Neural cell (in vitro differentiated cells): ENCODE measurements at regions not wholly inside any gene's neighbourhood (a gene's known extent, or its start where the extent isn't known, plus 50 kb on each side); places are given as distances from the start of the nearest gene placed in this dataset.

Experiments
- H2AFZ ChIP-seq: fragments of 200-600, 300-800 bp; sonication (generic), shearing (Covaris generic); 2 replicates; pipeline ENCODE4 v1.6.0; 2014; ENCODE audit warnings: low read depth, mild to moderate bottlenecking, antibody characterized with exemption, low read length, moderate library complexity
- H3F3A ChIP-seq: fragments of 200-600 bp; shearing (Covaris generic); 2 replicates; pipeline ENCODE4 v1.6.1; 2016; ENCODE audit warnings: mild to moderate bottlenecking, moderate library complexity, mixed read lengths, antibody characterized with exemption, low read length; ENCODE audit not compliant: insufficient read depth, poor library complexity, severe bottlenecking
- H3K27ac ChIP-seq: fragments of 200-600, 300-800 bp; sonication (generic), shearing (Covaris generic); 2 replicates; pipeline ENCODE4 v1.5.1; 2014; ENCODE audit warnings: mild to moderate bottlenecking, low read length, moderate library complexity
- H3K27me3 ChIP-seq: fragments of 300-800, 200-600 bp; sonication (generic), shearing (Covaris generic); 2 replicates; pipeline ENCODE4 v1.6.0; 2014; ENCODE audit warnings: mild to moderate bottlenecking, low read depth, low read length, moderate library complexity; ENCODE audit not compliant: insufficient read depth
- H3K36me3 ChIP-seq: fragments of 300-800, 200-600 bp; sonication (generic), shearing (Covaris generic); 2 replicates; pipeline ENCODE4 v1.5.1; 2014; ENCODE audit warnings: mild to moderate bottlenecking, antibody characterized with exemption, low read length, moderate library complexity; ENCODE audit not compliant: insufficient read depth
- H3K4me2 ChIP-seq: fragments of 300-800, 200-600 bp; sonication (generic), shearing (Covaris generic); 2 replicates; pipeline ENCODE4 v1.6.0; 2014; ENCODE audit warnings: mild to moderate bottlenecking, low read length
- H3K4me3 ChIP-seq: fragments of 300-800, 200-600 bp; sonication (generic), shearing (Covaris generic); 2 replicates; pipeline ENCODE4 v1.5.1; 2014; ENCODE audit warnings: mild to moderate bottlenecking, low read length, moderate library complexity
- H3K79me2 ChIP-seq: fragments of 200-600 bp; shearing (Covaris generic); replicated peaks from 2 replicates; pipeline ENCODE4 v1.6.0; 2014; ENCODE audit warnings: mild to moderate bottlenecking, low read length, moderate library complexity; ENCODE audit not compliant: insufficient read depth
- H3K9ac ChIP-seq: fragments of 300-800, 200-600 bp; sonication (generic), shearing (Covaris generic); 2 replicates; pipeline ENCODE4 v1.6.1; 2016; ENCODE audit warnings: mild to moderate bottlenecking, low read length, mixed read lengths
- H3K9me2 ChIP-seq: fragments of 200-600 bp; shearing (Covaris generic); 2 replicates; pipeline ENCODE4 v1.6.1; 2016; ENCODE audit warnings: mild to moderate bottlenecking, low read length, mixed read lengths; ENCODE audit not compliant: insufficient read depth
- H3K9me3 ChIP-seq: fragments of 200-600, 300-800 bp; sonication (generic), shearing (Covaris generic); 2 replicates; pipeline ENCODE4 v1.6.1; 2016; ENCODE audit warnings: mild to moderate bottlenecking, mixed run types, low read length, moderate library complexity, mixed read lengths
- H4K20me1 ChIP-seq: fragments of 200-600 bp; shearing (Covaris generic); 2 replicates; pipeline ENCODE4 v1.6.1; 2016; ENCODE audit warnings: mild to moderate bottlenecking, mixed run types; ENCODE audit not compliant: insufficient read depth
- EP300 ChIP-seq: fragments of 450-650 bp; conservative IDR thresholded peaks from 2 replicates; pipeline ENCODE4 v1.6.1; 2014; ENCODE audit warnings: antibody characterized with exemption, mild to moderate bottlenecking, moderate library complexity; ENCODE audit not compliant: poor library complexity, severe bottlenecking
- EZH2 ChIP-seq: fragments of 200-600, 300-800 bp; shearing (Covaris generic), sonication (generic); IDR thresholded peaks from 2 replicates; pipeline ENCODE4 v1.6.1; 2014; ENCODE audit warnings: antibody characterized with exemption, low read length, borderline replicate concordance, mild to moderate bottlenecking; ENCODE audit not compliant: insufficient read depth, poor library complexity, severe bottlenecking
- POLR2AphosphoS5 ChIP-seq: IDR thresholded peaks from 2 replicates; pipeline ENCODE4 v1.6.1; 2012
- RAD21 ChIP-seq: fragments of 450-650 bp; conservative IDR thresholded peaks from 2 replicates; pipeline ENCODE4 v1.6.1; 2014; ENCODE audit warnings: antibody characterized with exemption, mild to moderate bottlenecking, moderate library complexity
- SMC3 ChIP-seq: fragments of 450-650 bp; conservative IDR thresholded peaks from 2 replicates; pipeline ENCODE4 v1.6.1; 2014; ENCODE audit warnings: antibody characterized with exemption, mild to moderate bottlenecking, moderate library complexity; ENCODE audit not compliant: poor library complexity
- TAF1 ChIP-seq: IDR thresholded peaks from 2 replicates; pipeline ENCODE4 v1.6.1; 2012; ENCODE audit warnings: low read depth
- TF ChIP-seq, protein P1 (sequence below): IDR thresholded peaks from 2 replicates; pipeline ENCODE4 v1.6.1; 2012; ENCODE audit warnings: borderline replicate concordance
- TF ChIP-seq, protein P2 (sequence below): fragments of 450-650 bp; IDR thresholded peaks from 2 replicates; pipeline ENCODE4 v1.5.1; 2014; ENCODE audit warnings: antibody characterized with exemption, mild to moderate bottlenecking, moderate library complexity; ENCODE audit not compliant: poor library complexity, severe bottlenecking

DNA sequence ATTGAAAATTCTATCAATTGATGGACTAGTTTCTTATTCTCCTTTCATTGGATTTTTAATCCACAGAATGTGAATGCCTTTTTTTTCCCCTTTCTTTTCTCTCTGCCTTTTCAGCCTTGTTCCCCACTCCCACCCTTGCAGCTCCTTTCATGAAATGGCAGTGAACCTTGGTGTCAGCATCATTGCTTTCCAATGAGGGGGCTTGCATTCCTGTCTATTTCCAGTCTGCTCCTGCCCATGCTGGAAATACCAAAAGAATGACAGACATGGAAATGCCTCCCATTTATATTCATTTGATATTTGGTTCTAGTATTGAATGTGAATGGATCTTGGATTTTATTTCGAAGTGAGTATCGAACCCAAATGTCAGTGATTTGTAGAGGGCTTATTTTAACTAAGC, 162.7 kb upstream of the SGCD start:
- Histone ChIP-seq H2AFZ (no peak overlapping the region), H3K9ac (no peak overlapping the region), H3K9me3 (no peaks in the 10 kb centered on the region), H3K36me3 (no peaks in the 10 kb centered on the region), H4K20me1 (no peaks in the 10 kb centered on the region), H3K9me2 (no peaks in the 10 kb centered on the region), H3F3A (no peaks in the 10 kb centered on the region), H3K4me3 (no peak overlapping the region), H3K79me2 (no peaks in the 10 kb centered on the region), H3K27me3 (no peaks in the 10 kb centered on the region), H3K27ac (no peak overlapping the region), H3K4me2 (no peak overlapping the region)
- TF ChIP-seq, protein P1, sequence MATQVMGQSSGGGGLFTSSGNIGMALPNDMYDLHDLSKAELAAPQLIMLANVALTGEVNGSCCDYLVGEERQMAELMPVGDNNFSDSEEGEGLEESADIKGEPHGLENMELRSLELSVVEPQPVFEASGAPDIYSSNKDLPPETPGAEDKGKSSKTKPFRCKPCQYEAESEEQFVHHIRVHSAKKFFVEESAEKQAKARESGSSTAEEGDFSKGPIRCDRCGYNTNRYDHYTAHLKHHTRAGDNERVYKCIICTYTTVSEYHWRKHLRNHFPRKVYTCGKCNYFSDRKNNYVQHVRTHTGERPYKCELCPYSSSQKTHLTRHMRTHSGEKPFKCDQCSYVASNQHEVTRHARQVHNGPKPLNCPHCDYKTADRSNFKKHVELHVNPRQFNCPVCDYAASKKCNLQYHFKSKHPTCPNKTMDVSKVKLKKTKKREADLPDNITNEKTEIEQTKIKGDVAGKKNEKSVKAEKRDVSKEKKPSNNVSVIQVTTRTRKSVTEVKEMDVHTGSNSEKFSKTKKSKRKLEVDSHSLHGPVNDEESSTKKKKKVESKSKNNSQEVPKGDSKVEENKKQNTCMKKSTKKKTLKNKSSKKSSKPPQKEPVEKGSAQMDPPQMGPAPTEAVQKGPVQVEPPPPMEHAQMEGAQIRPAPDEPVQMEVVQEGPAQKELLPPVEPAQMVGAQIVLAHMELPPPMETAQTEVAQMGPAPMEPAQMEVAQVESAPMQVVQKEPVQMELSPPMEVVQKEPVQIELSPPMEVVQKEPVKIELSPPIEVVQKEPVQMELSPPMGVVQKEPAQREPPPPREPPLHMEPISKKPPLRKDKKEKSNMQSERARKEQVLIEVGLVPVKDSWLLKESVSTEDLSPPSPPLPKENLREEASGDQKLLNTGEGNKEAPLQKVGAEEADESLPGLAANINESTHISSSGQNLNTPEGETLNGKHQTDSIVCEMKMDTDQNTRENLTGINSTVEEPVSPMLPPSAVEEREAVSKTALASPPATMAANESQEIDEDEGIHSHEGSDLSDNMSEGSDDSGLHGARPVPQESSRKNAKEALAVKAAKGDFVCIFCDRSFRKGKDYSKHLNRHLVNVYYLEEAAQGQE, result no peak
- no peak for TF ChIP-seq RAD21

DNA sequence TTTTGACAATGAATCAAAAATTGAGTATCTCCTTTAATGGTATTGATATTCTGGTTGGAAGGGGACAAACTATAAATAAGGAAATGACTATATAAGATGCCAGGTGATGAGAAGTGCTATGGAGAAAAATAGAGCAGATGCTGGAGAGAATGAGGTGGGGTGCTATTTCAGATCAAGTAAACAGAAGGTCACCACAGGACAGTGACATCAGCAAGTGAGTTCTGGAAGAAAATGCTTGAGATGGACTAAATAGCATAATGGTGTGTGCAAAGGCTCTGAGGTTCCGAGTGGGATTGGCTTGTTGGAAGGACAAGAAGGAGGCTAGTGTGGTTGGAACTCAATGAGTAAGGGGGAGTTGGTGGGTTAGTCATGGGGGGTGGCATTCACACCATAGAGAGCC, 157.5 kb upstream of the SGCD start:
- no peak overlapping the region for H3K4me2 ChIP-seq
- H3K27me3 ChIP-seq, result no peaks in the 10 kb centered on the region
- H3K9me3 ChIP-seq, result no peaks in the 10 kb centered on the region
- TF ChIP-seq POLR2AphosphoS5 (no peak), RAD21 (no peak), SMC3 (no peak), EZH2 (no peak), EP300 (no peak), TAF1 (no peak)
- TF ChIP-seq, protein P2, sequence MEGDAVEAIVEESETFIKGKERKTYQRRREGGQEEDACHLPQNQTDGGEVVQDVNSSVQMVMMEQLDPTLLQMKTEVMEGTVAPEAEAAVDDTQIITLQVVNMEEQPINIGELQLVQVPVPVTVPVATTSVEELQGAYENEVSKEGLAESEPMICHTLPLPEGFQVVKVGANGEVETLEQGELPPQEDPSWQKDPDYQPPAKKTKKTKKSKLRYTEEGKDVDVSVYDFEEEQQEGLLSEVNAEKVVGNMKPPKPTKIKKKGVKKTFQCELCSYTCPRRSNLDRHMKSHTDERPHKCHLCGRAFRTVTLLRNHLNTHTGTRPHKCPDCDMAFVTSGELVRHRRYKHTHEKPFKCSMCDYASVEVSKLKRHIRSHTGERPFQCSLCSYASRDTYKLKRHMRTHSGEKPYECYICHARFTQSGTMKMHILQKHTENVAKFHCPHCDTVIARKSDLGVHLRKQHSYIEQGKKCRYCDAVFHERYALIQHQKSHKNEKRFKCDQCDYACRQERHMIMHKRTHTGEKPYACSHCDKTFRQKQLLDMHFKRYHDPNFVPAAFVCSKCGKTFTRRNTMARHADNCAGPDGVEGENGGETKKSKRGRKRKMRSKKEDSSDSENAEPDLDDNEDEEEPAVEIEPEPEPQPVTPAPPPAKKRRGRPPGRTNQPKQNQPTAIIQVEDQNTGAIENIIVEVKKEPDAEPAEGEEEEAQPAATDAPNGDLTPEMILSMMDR, result no peak
- TF ChIP-seq, protein P1, result no peak
- no peaks in the 10 kb centered on the region for H4K20me1 ChIP-seq
- no peaks in the 10 kb centered on the region for H3K9me2 ChIP-seq
- no peaks in the 10 kb centered on the region for H3F3A ChIP-seq
- H3K27ac ChIP-seq, result no peak overlapping the region
- no peaks in the 10 kb centered on the region for H3K36me3 ChIP-seq
- no peak overlapping the region for H3K4me3 ChIP-seq
- H3K9ac ChIP-seq, result no peak overlapping the region
- no peak overlapping the region for H2AFZ ChIP-seq
- H3K79me2 ChIP-seq, result no peaks in the 10 kb centered on the region
